Activated naive CD4-positive, alpha-beta T cell treated with anti-CD3 and anti-CD28 coated beads for 36 hours (primary cell): ENCODE measurements at regions not wholly inside any gene's neighbourhood (a gene's known extent, or its start where the extent isn't known, plus 50 kb on each side); places are given as distances from the start of the nearest gene placed in this dataset.
"Not testable (repeated sequence)": the region's sequence is repeated elsewhere in the genome, so short reads cannot be mapped to it uniquely, and the experiment has no call there.

Experiments
- CTCF ChIA-PET: fragments of 350-600 bp; sonication (Branson Sonifier 250); formaldehyde crosslinking; loops from one replicate; lab custom pipeline; 2021; ENCODE audit warnings: antibody characterized with exemption; lab: Charles Lee
- DNase-seq: peaks from one replicate; pipeline ENCODE4 v3.0.0-alpha.2; 2020
- H3K27ac Mint-ChIP-seq: one replicate; pipeline ENCODE4 v1.8.0; 2021; ENCODE audit warnings: mild to moderate bottlenecking, mixed read lengths
- H3K27me3 Mint-ChIP-seq: one replicate; pipeline ENCODE4 v1.8.0; 2021; ENCODE audit warnings: low read depth, mixed read lengths
- H3K36me3 Mint-ChIP-seq: one replicate; pipeline ENCODE4 v1.8.0; 2021; ENCODE audit warnings: low read depth, mixed read lengths
- H3K4me1 Mint-ChIP-seq: one replicate; pipeline ENCODE4 v1.8.0; 2021; ENCODE audit warnings: low read depth, mixed read lengths
- H3K4me3 Mint-ChIP-seq: one replicate; pipeline ENCODE4 v1.8.0; 2021; ENCODE audit warnings: mild to moderate bottlenecking, moderate library complexity, mixed read lengths
- H3K9me3 Mint-ChIP-seq: one replicate; pipeline ENCODE4 v1.8.0; 2021; ENCODE audit warnings: mixed read lengths
- intact Hi-C: fragments of 100-400 bp; cut with micrococcal nuclease; formaldehyde crosslinking; loops from one replicate; pipeline ENCODE4 v1.15.1; 2023

DNA sequence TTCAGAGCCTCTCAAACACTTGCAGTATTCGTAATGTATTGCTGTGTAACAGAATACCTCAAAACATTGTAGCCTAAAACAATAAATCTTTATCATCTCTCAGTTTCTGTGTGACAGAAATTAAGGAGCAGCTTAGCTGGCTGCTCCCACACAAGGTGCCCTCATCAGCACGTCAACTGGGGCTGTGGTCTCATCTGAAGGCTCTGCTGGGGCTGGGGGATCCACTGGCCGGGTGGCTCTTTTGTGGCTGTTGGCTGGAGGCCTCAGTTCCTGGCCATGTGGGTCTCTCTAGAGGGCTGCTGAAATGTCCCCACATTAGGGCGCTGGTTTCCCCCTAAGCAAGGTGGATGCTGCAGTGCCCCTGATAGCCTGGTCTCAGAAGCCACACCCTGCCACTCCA is 113.4 kb upstream of the CIBAR2 start:
- H3K4me3 Mint-ChIP-seq, result no peak overlapping the region
- H3K27ac Mint-ChIP-seq, result no peak overlapping the region
- CTCF ChIA-PET, result interaction anchor here (0.6 kb wide), 1 partner anchor 274 kb away, joined by 3 read pairs; no protein-coding TSS in a partner anchor
- no peaks in the 10 kb centered on the region for H3K4me1 Mint-ChIP-seq
- no peaks in the 10 kb centered on the region for H3K9me3 Mint-ChIP-seq
- intact Hi-C loops, result no loop called here
- H3K36me3 Mint-ChIP-seq, result no peaks in the 10 kb centered on the region
- DNase-seq, result no peak
- no peaks in the 10 kb centered on the region for H3K27me3 Mint-ChIP-seq

DNA sequence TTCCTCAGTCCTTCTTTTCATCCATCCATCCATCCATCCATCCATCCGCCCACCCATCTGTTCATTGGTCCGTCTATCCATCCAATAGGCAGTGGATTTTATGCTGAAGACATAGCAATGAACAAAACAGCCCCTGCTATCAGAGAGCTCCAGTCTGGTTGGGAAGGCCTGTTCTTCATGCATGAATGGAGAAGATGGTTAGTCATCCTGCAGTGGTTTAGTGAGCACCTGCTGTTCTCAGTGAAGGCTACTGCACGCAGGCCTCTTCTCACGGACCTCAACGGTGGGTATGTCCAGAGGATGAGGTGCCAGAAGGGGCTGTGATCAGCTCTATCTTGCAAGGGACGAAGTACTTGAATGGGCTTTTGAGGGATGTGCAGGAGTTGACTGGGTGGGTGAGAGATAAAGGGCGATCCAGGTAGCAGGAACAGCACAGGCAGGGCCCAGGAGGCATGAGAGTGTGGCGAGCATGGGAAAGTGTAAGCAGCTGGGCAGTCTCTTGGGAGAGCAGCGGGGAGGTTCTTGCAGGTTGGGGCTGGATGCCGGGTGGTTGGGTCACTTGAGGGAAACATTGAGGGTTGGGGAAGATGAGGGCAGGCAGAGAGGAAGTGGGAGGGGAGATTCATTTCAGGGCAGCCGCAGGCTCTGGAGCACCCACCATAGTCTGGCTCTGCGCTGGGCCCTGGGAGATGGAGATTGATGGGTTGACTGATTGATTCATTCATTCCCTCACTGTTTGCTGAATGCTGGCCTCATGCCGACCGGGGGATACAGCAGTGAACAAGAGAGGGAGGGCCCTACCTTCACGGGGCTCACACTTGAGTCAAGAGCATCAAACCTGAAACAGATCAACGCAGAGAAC is 115.0 kb upstream of the CIBAR2 start:
- Mint-ChIP-seq H3K9me3 (no peaks in the 10 kb centered on the region), H3K4me3 (no peak overlapping the region), H3K4me1 (no peaks in the 10 kb centered on the region), H3K27ac (no peak overlapping the region), H3K36me3 (no peaks in the 10 kb centered on the region), H3K27me3 (no peaks in the 10 kb centered on the region)
- CTCF ChIA-PET, result no interaction called here
- intact Hi-C loops, result no loop called here
- DNase-seq, result no peak

DNA sequence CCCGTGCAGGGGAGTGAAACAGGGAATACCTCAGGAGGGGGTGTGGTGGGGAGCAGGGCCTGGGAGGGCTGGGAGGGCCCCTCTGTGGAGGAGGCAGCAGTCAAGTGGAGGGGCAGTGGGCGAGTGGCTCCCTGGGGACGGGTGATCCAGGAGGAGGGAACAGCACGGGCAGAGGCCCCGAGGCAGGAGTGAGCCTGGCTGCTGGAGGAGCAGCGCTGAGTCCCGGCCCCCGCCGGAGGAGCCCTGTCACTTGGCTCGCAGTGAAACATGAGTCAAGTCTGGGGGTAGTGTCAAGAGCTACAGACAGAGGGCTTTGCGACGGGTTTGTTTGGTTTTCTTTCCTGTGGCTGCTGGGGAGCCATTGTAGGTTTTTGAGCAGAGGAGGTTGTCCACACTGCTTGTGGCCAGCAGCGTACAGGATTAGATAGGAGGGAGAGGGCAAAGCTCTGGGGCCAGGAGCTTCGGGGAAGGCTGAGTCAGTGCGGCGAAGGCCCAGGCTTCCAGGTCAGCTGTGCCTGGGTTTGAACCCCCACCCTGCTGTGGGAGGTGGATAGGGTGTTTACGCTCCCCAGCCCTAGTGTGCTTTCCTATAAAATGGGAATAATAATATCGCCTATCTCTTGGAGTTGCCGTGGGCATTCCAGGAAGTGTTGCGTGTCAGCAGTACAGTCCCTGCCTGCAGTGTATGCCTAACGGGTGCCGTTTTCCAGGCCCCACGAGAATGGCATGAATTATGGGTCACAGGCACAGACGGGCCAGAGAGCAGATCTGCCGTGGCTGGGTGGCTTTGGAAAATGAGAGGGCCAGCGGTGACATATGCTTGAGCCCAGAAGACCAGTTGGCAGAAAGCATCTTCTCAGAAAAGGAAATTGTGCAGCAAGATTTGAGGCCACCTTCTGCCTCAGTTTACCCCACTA is 115.9 kb upstream of the CIBAR2 start:
- no peaks in the 10 kb centered on the region for H3K27me3 Mint-ChIP-seq
- H3K4me3 Mint-ChIP-seq, result no peak overlapping the region
- no peaks in the 10 kb centered on the region for H3K4me1 Mint-ChIP-seq
- no peak for DNase-seq
- CTCF ChIA-PET, result no interaction called here
- H3K27ac Mint-ChIP-seq, result no peak overlapping the region
- intact Hi-C loops, result no loop called here
- no peaks in the 10 kb centered on the region for H3K36me3 Mint-ChIP-seq
- H3K9me3 Mint-ChIP-seq, result no peaks in the 10 kb centered on the region

DNA sequence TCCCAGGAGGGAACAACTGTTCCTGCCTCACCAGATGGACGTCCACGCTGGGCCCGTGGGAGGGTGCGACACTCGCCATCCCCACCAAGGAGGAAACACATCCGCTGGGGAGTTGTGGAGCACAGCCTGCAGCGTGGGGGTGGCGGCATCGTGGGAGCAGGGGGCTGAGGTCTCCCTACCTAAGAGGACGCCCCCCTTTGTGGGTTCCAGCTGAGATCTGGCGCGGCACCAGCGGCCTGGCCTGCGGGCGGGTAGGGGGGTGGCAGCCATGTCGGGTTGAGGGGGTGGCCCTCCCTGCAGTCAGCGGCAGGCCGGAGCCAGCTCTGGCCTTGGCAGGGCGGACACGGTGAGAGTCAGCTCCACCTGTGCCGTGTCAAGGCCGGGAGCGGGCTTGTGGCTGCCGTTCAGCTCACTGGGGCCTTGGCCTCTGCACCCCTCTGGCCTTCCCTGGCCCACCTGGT is 116.7 kb upstream of the CIBAR2 start:
- Mint-ChIP-seq H3K9me3 (no peaks in the 10 kb centered on the region), H3K4me3 (no peak overlapping the region), H3K27me3 (peaks cover 4% of the 10 kb centered on the region), H3K27ac (no peak overlapping the region), H3K4me1 (no peaks in the 10 kb centered on the region), H3K36me3 (no peaks in the 10 kb centered on the region)
- CTCF ChIA-PET, result interaction anchor here (1.1 kb wide), 1 partner anchor 114 kb away, joined by 3 read pairs; no protein-coding TSS in a partner anchor
- intact Hi-C loops, result no loop called here
- DNase-seq, result no peak

DNA sequence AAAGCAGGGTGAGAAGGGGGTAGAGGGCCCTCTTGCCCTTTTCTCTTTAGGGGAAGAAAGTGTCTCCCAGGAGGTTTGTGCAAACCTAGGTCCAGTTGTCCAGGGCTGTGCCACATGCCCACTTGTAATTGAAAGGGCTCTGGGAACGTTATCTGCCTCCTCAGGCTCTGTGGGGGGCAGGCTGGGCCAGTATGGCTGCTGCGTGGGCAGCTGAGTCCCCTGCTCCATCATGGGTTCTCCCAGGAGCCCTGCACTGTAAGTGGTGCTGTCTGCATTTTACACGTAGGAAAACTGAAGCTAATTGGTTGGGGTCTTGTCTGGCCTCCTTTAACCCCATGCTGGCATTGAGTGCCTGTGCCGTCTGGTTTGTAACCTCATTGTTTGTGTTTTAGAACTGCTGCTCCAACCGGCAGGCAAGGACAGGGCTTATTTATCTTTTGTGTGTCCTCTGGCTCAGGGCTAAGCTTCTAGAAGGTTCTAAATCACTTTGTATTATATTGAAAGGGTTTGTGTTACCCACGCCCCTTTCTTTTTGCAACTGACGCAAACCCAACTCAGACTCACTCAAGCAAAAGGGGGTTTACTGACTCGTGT is 117.7 kb upstream of the CIBAR2 start:
- Mint-ChIP-seq H3K4me1 (no peaks in the 10 kb centered on the region), H3K27me3 (peaks cover 8% of the 10 kb centered on the region), H3K9me3 (no peaks in the 10 kb centered on the region), H3K36me3 (no peaks in the 10 kb centered on the region), H3K4me3 (no peak overlapping the region), H3K27ac (no peak overlapping the region)
- DNase-seq, result no peak
- CTCF ChIA-PET, result interaction anchor here (0.7 to 1.1 kb wide), 2 partner anchors 75 to 115 kb away, joined by 3 read pairs; no protein-coding TSS in a partner anchor
- intact Hi-C loops, result no loop called here

DNA sequence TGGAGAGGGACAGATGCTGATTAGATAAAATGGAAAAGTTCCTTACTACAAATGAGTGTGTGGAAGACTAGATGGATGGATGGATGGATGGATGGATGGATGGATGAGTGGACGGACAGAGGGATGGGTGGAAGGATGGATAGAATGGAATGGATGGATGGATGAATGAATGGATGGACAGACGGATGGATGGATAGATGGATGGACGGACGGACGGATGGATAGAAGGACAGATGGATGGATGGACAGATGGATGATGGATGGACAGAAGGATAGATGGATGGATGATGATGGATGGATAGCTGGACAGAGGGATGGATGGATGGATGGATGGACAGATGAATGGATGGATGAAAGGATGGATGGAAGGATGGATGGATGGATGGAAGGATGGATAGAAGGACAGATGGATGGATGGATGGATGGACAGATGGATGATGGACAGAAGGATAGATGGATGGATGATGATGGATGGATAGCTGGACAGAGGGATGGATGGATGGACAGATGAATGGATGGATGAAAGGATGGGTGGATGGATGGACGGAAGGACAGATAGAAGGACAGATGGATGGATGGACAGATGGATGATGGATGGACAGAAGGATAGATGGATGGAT is 118.6 kb upstream of the CIBAR2 start:
- CTCF ChIA-PET, result interaction anchor here (0.6 to 0.7 kb wide), 2 partner anchors 22 to 73 kb away, joined by 3 read pairs; no protein-coding TSS in a partner anchor
- intact Hi-C loops, H3K4me1 Mint-ChIP-seq, H3K4me3 Mint-ChIP-seq, H3K36me3 Mint-ChIP-seq, H3K27ac Mint-ChIP-seq, DNase-seq, H3K9me3 Mint-ChIP-seq: not testable (repeated sequence)
- H3K27me3 Mint-ChIP-seq, result peaks cover 11% of the 10 kb centered on the region

DNA sequence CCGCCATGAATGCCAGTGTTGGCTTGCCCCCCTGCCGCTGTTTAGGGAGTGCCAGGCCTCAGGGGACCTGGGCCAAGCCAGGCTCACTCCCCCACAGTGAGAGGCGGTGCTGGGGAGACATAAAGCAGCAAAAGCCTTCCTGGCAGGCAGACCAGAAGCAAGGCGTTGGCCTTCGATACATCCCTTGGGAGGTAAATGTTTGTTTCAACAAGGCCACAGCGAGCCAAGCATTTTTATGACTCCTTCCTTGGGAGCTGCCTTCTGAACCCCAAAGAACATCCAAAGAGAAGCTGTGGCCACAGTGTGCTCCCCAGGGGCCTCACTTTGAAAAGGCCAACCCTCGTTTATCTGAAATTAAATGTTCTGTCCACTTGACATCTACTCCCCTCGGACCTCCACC is 119.7 kb upstream of the CIBAR2 start:
- intact Hi-C loops, result no loop called here
- CTCF ChIA-PET, result interaction anchor here (1.2 kb wide), 1 partner anchor 117 kb away, joined by 3 read pairs; no protein-coding TSS in a partner anchor
- Mint-ChIP-seq H3K36me3 (no peaks in the 10 kb centered on the region), H3K9me3 (no peaks in the 10 kb centered on the region), H3K4me3 (no peak overlapping the region), H3K27ac (no peak overlapping the region), H3K27me3 (peaks cover 18% of the 10 kb centered on the region), H3K4me1 (peaks cover 4% of the 10 kb centered on the region)
- no peak for DNase-seq

DNA sequence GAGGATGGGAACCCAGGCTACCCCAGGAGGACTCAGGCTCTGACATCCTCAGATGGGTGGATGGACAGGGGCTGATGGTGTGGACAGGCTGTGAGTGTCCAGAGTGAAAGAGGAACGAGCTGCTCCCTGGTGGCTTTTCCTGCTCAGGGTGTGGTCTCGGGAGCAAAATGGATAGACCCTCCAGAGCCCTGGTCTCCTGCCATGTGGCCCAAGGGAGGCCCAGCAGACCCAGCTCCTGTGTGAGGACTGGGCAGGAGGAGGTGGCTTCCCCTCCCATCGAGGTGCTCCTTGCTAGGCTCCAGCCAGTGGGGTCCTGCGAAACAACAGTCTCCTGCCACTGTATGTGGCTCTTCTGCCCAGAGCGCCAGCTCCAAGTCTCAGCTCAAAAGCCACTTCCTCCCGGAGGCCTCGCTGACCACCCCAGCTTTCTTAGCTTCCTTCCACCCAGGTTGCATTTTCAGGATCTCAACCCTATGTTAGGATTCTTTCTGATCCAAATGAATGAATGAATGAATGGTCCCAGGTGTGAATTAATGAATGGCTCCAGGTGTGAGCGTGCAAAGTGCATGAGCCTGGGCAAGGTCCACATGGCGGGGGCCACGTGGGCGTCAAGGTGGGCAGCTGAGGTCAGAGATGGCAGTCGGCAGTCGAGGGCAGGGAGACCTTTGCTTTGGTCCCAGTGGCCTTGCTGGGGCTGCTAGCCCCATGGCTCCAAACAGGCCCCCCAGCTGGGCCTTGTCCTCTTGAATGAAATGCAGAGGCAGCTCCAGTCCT is 120.3 kb upstream of the CIBAR2 start:
- H3K27me3 Mint-ChIP-seq, result peaks cover 22% of the 10 kb centered on the region
- intact Hi-C loops, result no loop called here
- H3K4me3 Mint-ChIP-seq, result no peak overlapping the region
- peaks cover 4% of the 10 kb centered on the region for H3K4me1 Mint-ChIP-seq
- CTCF ChIA-PET, result interaction anchor here (1.2 kb wide), 1 partner anchor 118 kb away, joined by 3 read pairs; no protein-coding TSS in a partner anchor
- DNase-seq, result no peak
- no peak overlapping the region for H3K27ac Mint-ChIP-seq
- no peaks in the 10 kb centered on the region for H3K9me3 Mint-ChIP-seq
- no peaks in the 10 kb centered on the region for H3K36me3 Mint-ChIP-seq

DNA sequence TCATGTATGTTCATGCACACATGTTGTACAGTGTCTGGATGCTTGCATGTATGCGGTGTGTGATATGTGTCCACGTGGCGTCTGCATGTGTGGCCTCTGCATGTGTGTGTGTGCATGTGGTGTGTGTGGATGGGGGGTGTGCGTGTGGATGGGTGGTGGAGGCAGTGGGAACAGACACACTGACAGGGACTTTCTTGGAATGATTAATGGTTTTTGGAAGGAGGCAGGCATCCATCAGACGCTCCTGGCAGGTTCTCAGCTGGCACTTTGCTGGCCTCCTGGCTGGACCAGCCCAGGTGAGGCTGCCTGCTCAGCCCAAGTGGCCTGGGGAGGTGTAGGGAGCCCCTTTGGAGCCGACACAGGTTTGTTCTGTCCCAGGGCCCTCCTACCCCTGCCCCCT is 121.2 kb upstream of the CIBAR2 start:
- H3K36me3 Mint-ChIP-seq, result no peaks in the 10 kb centered on the region
- CTCF ChIA-PET, result no interaction called here
- DNase-seq, result no peak
- H3K9me3 Mint-ChIP-seq, result no peaks in the 10 kb centered on the region
- H3K4me1 Mint-ChIP-seq, result peaks cover 4% of the 10 kb centered on the region
- no peak overlapping the region for H3K27ac Mint-ChIP-seq
- intact Hi-C loops, result no loop called here
- H3K4me3 Mint-ChIP-seq, result no peak overlapping the region
- H3K27me3 Mint-ChIP-seq, result peaks cover 26% of the 10 kb centered on the region

DNA sequence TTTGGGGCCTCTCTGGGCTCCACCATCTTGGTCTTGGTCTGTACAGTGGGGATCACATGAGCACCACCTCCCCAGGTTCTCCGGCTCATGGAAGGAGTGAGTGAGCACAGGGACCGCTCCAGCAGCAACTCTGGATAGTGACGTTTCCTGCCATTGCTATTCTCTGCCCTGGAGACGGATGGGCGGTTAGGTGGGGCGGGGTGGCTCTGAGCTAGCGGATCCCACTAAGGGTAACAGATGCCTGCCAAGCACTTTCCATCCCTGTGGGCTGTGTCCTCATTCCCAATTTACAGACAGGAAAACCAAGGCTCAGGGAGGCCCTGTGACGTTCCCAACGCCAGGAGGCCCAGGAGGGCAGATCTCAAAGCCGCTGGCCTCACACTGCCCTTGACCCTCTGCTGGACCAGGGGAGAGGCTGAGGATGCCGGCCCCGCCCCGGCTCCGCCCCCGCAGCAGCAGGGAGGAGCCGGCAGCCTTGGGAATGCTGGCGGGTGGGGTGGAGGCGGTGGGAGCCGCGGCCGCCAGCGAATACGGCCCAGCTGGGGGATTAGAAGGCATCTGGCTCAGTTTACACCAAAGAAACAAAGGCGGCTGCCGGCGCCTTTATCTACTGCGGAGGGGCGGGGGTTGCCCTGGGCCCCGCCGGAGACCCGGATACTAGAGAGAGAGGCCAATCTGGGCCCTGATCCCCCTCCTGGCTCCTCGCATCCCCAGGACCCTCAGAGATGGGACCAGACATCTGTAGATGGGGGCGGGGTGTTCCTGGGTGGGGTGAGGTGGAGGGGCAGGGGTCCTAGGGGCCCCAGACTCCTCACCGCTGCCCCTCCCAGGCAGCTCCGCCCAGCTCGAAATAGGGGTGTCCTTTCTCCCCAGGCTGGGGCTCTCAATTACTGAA is 122.3 kb upstream of the CIBAR2 start:
- no peak overlapping the region for H3K27ac Mint-ChIP-seq
- no peak overlapping the region for H3K4me3 Mint-ChIP-seq
- CTCF ChIA-PET, result interaction anchor here (2.5 kb wide), 1 partner anchor 11 kb away, joined by 9 read pairs; no protein-coding TSS in a partner anchor

More for the DNA sequence above, 122.3 kb upstream of the CIBAR2 start:
- Mint-ChIP-seq H3K36me3 (no peaks in the 10 kb centered on the region), H3K9me3 (no peaks in the 10 kb centered on the region), H3K4me1 (peaks cover 4% of the 10 kb centered on the region), H3K27me3 (peaks cover 28% of the 10 kb centered on the region)
- no peak for DNase-seq
- intact Hi-C loops, result no loop called here
